ENCODE measurements at regions not wholly inside any gene's neighbourhood (a gene's known extent, or its start where the extent isn't known, plus 50 kb on each side); places are given as distances from the start of the nearest gene placed in this dataset.

GRCh38 chr7:35549781-35550180 lies 145.2 kb downstream of the HERPUD2 start (continued):
- TF ChIP-seq CBFB (IDR thresholded peaks at IDR 0.05; ENCODE audit: low read depth) (no peak), POLR2AphosphoS2 (IDR thresholded peaks at IDR 0.05; ENCODE audit: low read depth, low read length) (no peak), FOXM1 (IDR thresholded peaks at IDR 0.05; ENCODE audit: low read depth, low read length) (no peak), NFYB (IDR thresholded peaks at IDR 0.05; ENCODE audit: insufficient read depth, low read depth, low read length) (no peak), KDM1A (IDR thresholded peaks at IDR 0.05; ENCODE audit: borderline replicate concordance) (no peak)

- intact Hi-C loops (cut with micrococcal nuclease; ENCODE audit: unreplicated experiment) (no loop called here), in situ Hi-C loops (cut with MboI) (no loop called here)
- no peak for DNase-seq (ENCODE audit: low read depth, low spot score)
- Histone ChIP-seq H3K9me3 (replicated peaks; ENCODE audit: control insufficient read depth, insufficient read depth, low read length) (no peaks in the 10 kb centered on the region), H4K20me1 (ENCODE audit: control insufficient read depth, insufficient read depth) (no peaks in the 10 kb centered on the region), H3K27ac (ENCODE audit: control insufficient read depth, insufficient read depth) (no peak overlapping the region), H3K4me2 (ENCODE audit: control insufficient read depth, insufficient read depth) (no peak overlapping the region), H3K27me3 (replicated peaks in 1 of 2; ENCODE audit: control insufficient read depth in 2 of 2, insufficient read depth in 2 of 2, low read length in 1 of 2) (peaks cover 0 to 2% of the 10 kb centered on the region in 2 experiments; a peak in 2 of 4 replicates), H2AFZ (ENCODE audit: control insufficient read depth, low read depth, low read length) (no peak overlapping the region), H3K9ac (ENCODE audit: control insufficient read depth, insufficient read depth, low read length) (no peak overlapping the region), H3K4me1 (ENCODE audit: control insufficient read depth, insufficient read depth, low read length) (no peaks in the 10 kb centered on the region), H3K36me3 (ENCODE audit: control insufficient read depth in 2 of 2, insufficient read depth in 2 of 2, low read length in 1 of 2) (no peaks in the 10 kb centered on the region), H3K79me2 (ENCODE audit: control insufficient read depth, insufficient read depth, low read length) (no peaks in the 10 kb centered on the region), H3K4me3 (no peak overlapping the region)
- RAD21 ChIA-PET (ENCODE audit: unreplicated experiment) = no interaction called here
- no peak for ATAC-seq
- TF ChIP-seq WRNIP1 (IDR thresholded peaks at IDR 0.05; ENCODE audit: borderline replicate concordance, low read depth, low read length) (no peak), MEF2B (IDR thresholded peaks at IDR 0.05; ENCODE audit: partially characterized antibody, poor library complexity, severe bottlenecking) (no peak), ELK1 (IDR thresholded peaks at IDR 0.05; ENCODE audit: low read depth, low read length) (no peak), CHD1 (IDR thresholded peaks at IDR 0.05; ENCODE audit: low read depth, low read length) (no peak), ZBTB40 (IDR thresholded peaks at IDR 0.05; ENCODE audit: borderline replicate concordance) (no peak), SREBF2 (IDR thresholded peaks at IDR 0.05; ENCODE audit: low read length) (no peak), ZZZ3 (IDR thresholded peaks at IDR 0.05; ENCODE audit: control insufficient read depth, insufficient read length, low read depth) (no peak), SMAD1 (IDR thresholded peaks at IDR 0.05; ENCODE audit: low read depth, partially characterized antibody) (no peak), TARDBP (IDR thresholded peaks at IDR 0.05; ENCODE audit: borderline replicate concordance) (no peak), BHLHE40 (IDR thresholded peaks at IDR 0.05; ENCODE audit: borderline replicate concordance in 1 of 2, low read depth in 2 of 2, low read length in 1 of 2) (no peak), ZNF274 (IDR thresholded peaks at IDR 0.05; ENCODE audit: insufficient read depth, insufficient read length) (no peak), SMARCA5 (IDR thresholded peaks at IDR 0.05) (no peak)
- 31% methylated on average over 4 of the region's 4 CpGs for WGBS (ENCODE audit: insufficient coverage, insufficient replicate concordance, low lambda C conversion rate, missing lambda C conversion rate)
- CTCF ChIA-PET = no interaction called here
- SMC1A ChIA-PET (ENCODE audit: uncharacterized antibody, unreplicated experiment) = interaction anchor here (1.4 kb wide), 1 partner anchor 100 kb away, joined by 3 read pairs; no protein-coding TSS in a partner anchor
- no peak for FAIRE-seq
- POLR2A ChIA-PET = no interaction called here
- BruUV-seq (replicated peaks) = no TSS peak
Observed at GRCh38 chr7:35548291-35548690, 146.6 kb downstream of the HERPUD2 start.

All from GM12878 (cell line).